Heart left ventricle (tissue), 16 donors: ENCODE measurements at regions not wholly inside any gene's neighbourhood (a gene's known extent, or its start where the extent isn't known, plus 50 kb on each side); places are given as distances from the start of the nearest gene placed in this dataset.
"Not testable (repeated sequence)": the region's sequence is repeated elsewhere in the genome, so short reads cannot be mapped to it uniquely, and the experiment has no call there.

Source experiments
- ATAC-seq, 4 donors: fragments of 200-7000 bp; cut with Tn5 transposase; one replicate each; pipeline ENCODE4 v1.9.1; 2020 to 2022; ENCODE audit warnings: moderate library complexity in 4 of 4, mild to moderate bottlenecking in 3 of 4, moderate number of reproducible peaks in 1 of 4
- DNase-seq, 5 donors: peaks; one replicate each; pipeline ENCODE4 v3.0.0-alpha.2; 2020
- H3K27ac ChIP-seq, 12 donors: fragments of 200-600 bp; sonication (generic) in 4 of 12; one replicate each; pipeline versions ENCODE4 v1.5.0 to v1.8.0; 2016 to 2022; ENCODE audit warnings: mild to moderate bottlenecking in 2 of 12
- H3K27me3 ChIP-seq, 9 donors: fragments of 200-600 bp; sonication (generic) in 2 of 9; one replicate each; pipeline versions ENCODE4 v1.5.1 to v1.8.0; 2016 to 2022; ENCODE audit warnings: mild to moderate bottlenecking in 3 of 9
- H3K36me3 ChIP-seq, 9 donors: fragments of 200-600 bp; sonication (generic) in 2 of 9; one replicate each; pipeline versions ENCODE4 v1.5.0 to v1.8.0; 2018 to 2022; ENCODE audit warnings: mild to moderate bottlenecking in 2 of 9
- H3K4me1 ChIP-seq, 12 donors: fragments of 200-600 bp; sonication (generic) in 4 of 12; one replicate each; pipeline versions ENCODE4 v1.5.0 to v1.8.0; 2016 to 2022; ENCODE audit warnings: mild to moderate bottlenecking in 3 of 12
- H3K4me3 ChIP-seq, 12 donors: fragments of 200-600 bp; sonication (generic) in 4 of 12; one replicate each; pipeline versions ENCODE4 v1.5.0 to v1.8.0; 2017 to 2022; ENCODE audit warnings: mild to moderate bottlenecking in 9 of 12, moderate library complexity in 4 of 12
- H3K9me3 ChIP-seq, 12 donors: fragments of 200-600 bp; sonication (generic) in 4 of 12; one replicate each; pipeline versions ENCODE4 v1.5.0 to v1.8.0; 2016 to 2022; ENCODE audit warnings: mild to moderate bottlenecking in 1 of 12
- CTCF ChIP-seq, 12 donors: fragments of 200-600 bp; sonication (generic) in 4 of 12; IDR thresholded peaks; one replicate each; pipeline versions ENCODE4 v1.5.0 to v1.8.0; 2018 to 2022; ENCODE audit warnings: antibody characterized with exemption in 12 of 12, mild to moderate bottlenecking in 5 of 12
- POLR2A ChIP-seq, 2 donors: fragments of 450-650 bp; IDR thresholded peaks; one replicate each; pipeline ENCODE4 v1.6.1; 2017; ENCODE audit warnings: antibody characterized with exemption in 2 of 2, mild to moderate bottlenecking in 2 of 2, moderate library complexity in 2 of 2
- WGBS, 4 donors: extraction: QIAGEN DNeasy Blood & Tissue Kit in 2 of 4; methylation state at CpG; one replicate each; pipeline versions ENCODE4 v1.1.5 to v1.1.7; 2013 to 2018; 5-methylcytosine and 5-hydroxymethylcytosine counted together
- intact Hi-C, 10 donors: fragments of 100-400 bp; cut with DNase I; formaldehyde crosslinking; loops; one replicate each; pipeline versions ENCODE4 v1.11.1 to v1.14.2; 2022
- donor health status: ischemic (EF 13 %, LVEDD 7.1; RV severe dilation, severe dysfunction).
- donor health status: healthy with polysubstance abuse.
- donor health status: DM: no; HTN: yes; CAD: no.
- donor health status: DM: no; HTN: no; CAD: no.
- donor health status: ischemic (EF 25% LVEDD 6.9; RV normal size, moderate dysfunction).
- donor health status: ischemic (EF 25% LVEDD 5.7; RV mildly dilated, moderate dysfunction).
- donor health status: healthy.
- donor health status: DM: yes; HTN: yes; CAD: no.
- donor health status: ischemic (EF 35%, LVEDD 5.7; RV mildly dilated, moderate dysfunction).
- donor health status: nonischemic (EF 11% LVEDD 7.7; RV severe dilation, severe dysfunction).
- donor health status: DM: yes; HTN: yes; CAD: no.
- donor health status: PGD.
- donor health status: ischemic (EF 29% LVEDD 5.4; RV normal size, mild dysfunction).
- donor health status: nonischemic (EF 23%, LVEDD 6.1; RV moderate dilation, normal function).

GRCh38 chr7:83271212-83272099, 108.8 kb upstream of the PCLO start:
- H3K4me3 ChIP-seq: no peak overlapping the region
- no peaks in the 10 kb centered on the region for H3K27me3 ChIP-seq
- H3K9me3 ChIP-seq: no peaks in the 10 kb centered on the region
- DNase-seq (no peak), ATAC-seq (peak in 1 of 4 donors; percentile 47)
- no peaks in the 10 kb centered on the region for H3K4me1 ChIP-seq
- intact Hi-C loops: loop anchor here in 8 of 10 donors (2.0 to 10.0 kb wide), 3 partner anchors 457 to 461 kb away; no protein-coding TSS in a partner anchor
- WGBS, 4 donors: 74 to 80% (median 76%) methylated on average over 5 of the region's 5 CpGs
- H3K27ac ChIP-seq: no peak overlapping the region
- no peaks in the 10 kb centered on the region for H3K36me3 ChIP-seq
- peak in 8 of 12 donors; percentile 10 to 49 (median 34) for TF ChIP-seq CTCF (IDR thresholded peaks at IDR 0.05)
- TF ChIP-seq POLR2A (IDR thresholded peaks at IDR 0.05): no peak

GRCh38 chr7:83270407-83270806, 107.7 kb upstream of the PCLO start:
- Histone ChIP-seq H3K4me1 (no peaks in the 10 kb centered on the region), H3K27me3 (no peaks in the 10 kb centered on the region), H3K36me3 (no peaks in the 10 kb centered on the region), H3K4me3 (no peak overlapping the region), H3K9me3 (no peaks in the 10 kb centered on the region), H3K27ac (no peak overlapping the region)
- intact Hi-C loops: loop anchor here in 8 of 10 donors (2.0 to 10.0 kb wide), 3 partner anchors 456 to 460 kb away; no protein-coding TSS in a partner anchor
- DNase-seq: no peak
- WGBS, 4 donors: 38 to 50% (median 44%) methylated on average over 3 of the region's 3 CpGs
- no peak for ATAC-seq
- no peak for TF ChIP-seq POLR2A (IDR thresholded peaks at IDR 0.05)
- no peak for TF ChIP-seq CTCF (IDR thresholded peaks at IDR 0.05)

DNA sequence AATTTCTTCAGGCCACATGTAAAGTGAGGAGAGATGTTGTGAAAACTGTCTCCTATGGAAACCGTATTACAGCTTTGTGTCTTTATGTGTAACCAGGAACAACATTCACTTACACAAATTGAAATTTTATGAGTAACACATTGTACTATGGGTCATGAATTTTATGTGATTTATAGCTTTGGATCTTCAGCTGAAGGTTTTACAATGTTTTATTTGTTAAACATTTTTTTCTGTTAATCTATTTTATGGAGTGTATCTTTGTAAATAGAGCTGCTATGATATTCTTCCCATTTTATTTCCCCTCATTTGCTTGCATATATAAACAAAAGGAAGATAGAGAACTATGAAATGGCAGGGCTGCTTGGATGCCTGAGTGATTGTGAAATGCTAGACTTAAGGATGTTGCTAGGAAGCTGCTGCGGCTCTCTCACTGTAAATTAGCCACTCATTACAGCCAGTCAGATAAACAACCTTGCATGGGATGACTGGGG, 104.5 kb upstream of the PCLO start:
- 51 to 59% (median 56%) methylated on average over 2 of the region's 2 CpGs for WGBS, 4 donors
- ATAC-seq (no peak), DNase-seq (no peak)
- TF ChIP-seq POLR2A (IDR thresholded peaks at IDR 0.05): no peak
- no peak for TF ChIP-seq CTCF (IDR thresholded peaks at IDR 0.05)
- intact Hi-C loops: loop anchor here in 1 of 10 donors (5.0 kb wide), 1 partner anchor 455 kb away; no protein-coding TSS in a partner anchor
- Histone ChIP-seq H3K27me3 (no peaks in the 10 kb centered on the region), H3K9me3 (no peaks in the 10 kb centered on the region), H3K27ac (no peak overlapping the region), H3K36me3 (no peaks in the 10 kb centered on the region), H3K4me1 (no peaks in the 10 kb centered on the region), H3K4me3 (no peak overlapping the region)

- H3K27me3 ChIP-seq, intact Hi-C loops, H3K4me1 ChIP-seq, H3K9me3 ChIP-seq, DNase-seq, H3K4me3 ChIP-seq, H3K36me3 ChIP-seq, ATAC-seq, H3K27ac ChIP-seq: not testable (repeated sequence)
- WGBS, 4 donors: 83 to 85% (median 83%) methylated on average over 10 of the region's 10 CpGs
These were observed 100.9 kb upstream of the PCLO start for GRCh38 chr7:83263442-83264034.
